NCI-H2107 (cell line): ENCODE measurements at regions not wholly inside any gene's neighbourhood (a gene's known extent, or its start where the extent isn't known, plus 50 kb on each side); places are given as distances from the start of the nearest gene placed in this dataset.
"Not testable (repeated sequence)": the region's sequence is repeated elsewhere in the genome, so short reads cannot be mapped to it uniquely, and the experiment has no call there.

Experiments used
- DNase-seq: peaks from one replicate; lab custom pipeline; 2025; lab: John Stamatoyannopoulos, UW

- no peak for DNase-seq
Observed at GRCh38 chr3:194249323-194250097, 101.6 kb downstream of the CPN2 start.

- DNase-seq = no peak
Observed at GRCh38 chr3:194250098-194251002, 100.8 kb downstream of the CPN2 start.

GRCh38 chr3:194251007-194251406, 100.1 kb downstream of the CPN2 start:
- DNase-seq = no peak

- DNase-seq = no peak
Observed at GRCh38 chr3:194251461-194251860, 99.7 kb downstream of the CPN2 start.

- no peak for DNase-seq
Observed at GRCh38 chr3:194251891-194252560, 99.1 kb downstream of the CPN2 start.

GRCh38 chr3:194253270-194253669, 97.9 kb downstream of the CPN2 start:
- DNase-seq = no peak

- DNase-seq = no peak
Observed at GRCh38 chr3:194254040-194254439, 97.1 kb downstream of the CPN2 start.

- DNase-seq = no peak
Observed at GRCh38 chr3:194255252-194256039, 95.7 kb downstream of the CPN2 start.

GRCh38 chr3:194256040-194256945, 94.8 kb downstream of the CPN2 start:
- no peak for DNase-seq

- DNase-seq = no peak
Observed at GRCh38 chr3:194257151-194257621, 93.9 kb downstream of the CPN2 start.

- no peak for DNase-seq
Observed at GRCh38 chr3:194257916-194258668, 93.0 kb downstream of the CPN2 start.

- DNase-seq = no peak
Observed at GRCh38 chr3:194259982-194260766, 91.0 kb downstream of the CPN2 start.

- no peak for DNase-seq
Observed at GRCh38 chr3:194261581-194262063, 89.5 kb downstream of the CPN2 start.

- DNase-seq = no peak
Observed at GRCh38 chr3:194262176-194262924, 88.8 kb downstream of the CPN2 start.

GRCh38 chr3:194262925-194263305, 88.2 kb downstream of the CPN2 start:
- DNase-seq = no peak

- DNase-seq = not testable (repeated sequence)
Observed at GRCh38 chr3:194264631-194265504, 86.3 kb downstream of the CPN2 start.

- no peak for DNase-seq
Observed at GRCh38 chr3:194265505-194265892, 85.6 kb downstream of the CPN2 start.
